ENCODE measurements at regions not wholly inside any gene's neighbourhood (a gene's known extent, or its start where the extent isn't known, plus 50 kb on each side); places are given as distances from the start of the nearest gene placed in this dataset.
"Not testable (repeated sequence)": the region's sequence is repeated elsewhere in the genome, so short reads cannot be mapped to it uniquely, and the experiment has no call there.

- not testable (repeated sequence) for DNase-seq
These were observed 207.8 kb downstream of the USP6NL start for GRCh38 chr10:11403646-11404045.

- no peak for DNase-seq
These were observed 208.3 kb downstream of the USP6NL start for GRCh38 chr10:11403116-11403515.

DNA sequence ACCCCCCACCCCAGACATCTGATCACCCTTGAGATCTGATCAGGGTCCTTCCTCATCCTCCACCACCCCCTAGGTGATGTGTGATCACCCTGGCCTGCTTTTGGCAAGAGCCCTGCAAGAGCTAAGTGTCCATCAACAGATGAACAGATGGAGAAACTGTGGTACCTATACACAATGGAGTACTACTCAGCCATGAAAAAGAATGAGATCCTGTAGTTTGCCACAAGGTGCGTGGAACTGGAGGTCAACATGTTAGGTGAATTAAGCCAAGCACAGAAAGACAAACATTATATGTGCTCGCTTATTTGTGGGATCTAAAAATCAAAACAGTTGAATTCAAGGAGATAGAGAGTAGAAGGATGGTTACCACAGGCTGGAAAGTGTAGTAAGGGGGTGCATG, 209.1 kb downstream of the USP6NL start:
- DNase-seq: no peak

GRCh38 chr10:11401264-11402235, 209.9 kb downstream of the USP6NL start:
- no peak for DNase-seq

GRCh38 chr10:11397980-11398580, 213.4 kb downstream of the USP6NL start:
- DNase-seq: no peak

DNA sequence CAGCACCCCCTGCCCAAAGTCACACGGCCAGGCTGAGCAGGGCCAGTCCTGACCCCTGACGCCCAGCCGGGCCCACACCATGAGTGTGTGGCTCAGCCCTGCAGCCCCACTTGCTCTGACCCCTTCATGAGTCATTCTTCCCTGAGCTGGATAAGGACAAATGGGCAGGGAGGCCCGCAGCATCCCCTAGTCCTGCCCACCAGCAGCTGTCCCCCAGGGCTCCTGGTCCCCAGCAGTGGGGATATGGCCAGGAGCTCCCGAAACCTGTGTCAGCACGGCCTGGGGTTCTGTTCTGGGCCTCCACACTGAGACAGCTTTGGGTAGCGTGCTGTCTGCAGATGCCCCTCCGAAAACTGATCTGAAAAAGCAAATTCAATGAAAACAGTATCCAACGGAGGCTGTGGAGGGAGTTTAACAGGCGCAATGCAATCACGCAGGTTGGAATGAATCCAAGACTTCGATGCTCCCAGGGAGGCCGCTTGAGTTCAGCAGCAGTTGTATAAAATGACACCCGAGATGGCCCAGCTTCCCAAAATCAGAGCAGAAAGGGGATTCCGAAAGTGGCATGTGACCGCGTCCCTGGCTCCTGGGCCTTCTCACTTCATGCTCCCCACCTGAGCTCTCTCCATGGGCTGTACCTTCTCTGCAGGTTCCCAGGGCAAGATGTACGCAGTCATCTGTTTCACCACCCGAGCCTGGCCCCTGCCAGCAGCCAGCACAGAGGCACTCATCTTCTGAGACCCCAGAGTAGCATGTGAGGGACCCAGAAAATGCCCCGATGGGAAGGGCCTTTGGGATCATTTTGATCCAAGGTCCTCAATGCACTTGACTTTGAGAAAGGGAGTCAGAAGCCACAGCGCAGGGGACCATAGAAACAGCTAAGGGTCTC, 214.1 kb downstream of the USP6NL start:
- no peak for DNase-seq

DNA sequence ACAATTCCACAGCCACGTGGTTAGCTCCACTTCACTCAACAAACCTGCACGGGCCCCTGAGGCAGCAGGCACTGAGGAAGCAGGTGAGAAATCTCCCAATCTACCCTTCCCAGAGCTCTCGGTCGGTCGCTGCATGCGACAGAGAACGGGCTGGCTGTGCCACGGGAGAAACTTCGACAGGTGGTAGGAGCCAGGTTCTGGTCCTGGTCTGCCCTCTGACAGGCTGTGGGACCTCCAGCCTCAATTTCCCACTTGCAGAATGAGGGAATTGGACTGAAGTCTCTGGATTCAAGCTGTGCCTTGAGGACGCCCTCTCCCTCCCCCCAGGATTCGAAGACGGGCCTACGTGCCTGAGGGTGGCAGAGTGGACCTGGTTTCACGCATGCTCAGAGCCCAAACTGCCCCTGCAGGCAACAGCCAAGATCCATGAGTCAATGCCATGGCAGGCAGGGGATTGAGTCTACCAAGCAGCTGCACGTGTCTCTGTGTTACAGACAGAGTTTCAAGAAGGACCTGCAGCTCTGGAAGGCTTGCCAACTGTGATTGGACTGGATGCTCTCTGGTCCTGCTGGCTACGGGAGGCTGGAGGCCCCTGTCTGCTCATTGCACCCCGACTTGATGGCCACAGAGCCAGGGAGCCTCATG, 215.0 kb downstream of the USP6NL start:
- no peak for DNase-seq

DNA sequence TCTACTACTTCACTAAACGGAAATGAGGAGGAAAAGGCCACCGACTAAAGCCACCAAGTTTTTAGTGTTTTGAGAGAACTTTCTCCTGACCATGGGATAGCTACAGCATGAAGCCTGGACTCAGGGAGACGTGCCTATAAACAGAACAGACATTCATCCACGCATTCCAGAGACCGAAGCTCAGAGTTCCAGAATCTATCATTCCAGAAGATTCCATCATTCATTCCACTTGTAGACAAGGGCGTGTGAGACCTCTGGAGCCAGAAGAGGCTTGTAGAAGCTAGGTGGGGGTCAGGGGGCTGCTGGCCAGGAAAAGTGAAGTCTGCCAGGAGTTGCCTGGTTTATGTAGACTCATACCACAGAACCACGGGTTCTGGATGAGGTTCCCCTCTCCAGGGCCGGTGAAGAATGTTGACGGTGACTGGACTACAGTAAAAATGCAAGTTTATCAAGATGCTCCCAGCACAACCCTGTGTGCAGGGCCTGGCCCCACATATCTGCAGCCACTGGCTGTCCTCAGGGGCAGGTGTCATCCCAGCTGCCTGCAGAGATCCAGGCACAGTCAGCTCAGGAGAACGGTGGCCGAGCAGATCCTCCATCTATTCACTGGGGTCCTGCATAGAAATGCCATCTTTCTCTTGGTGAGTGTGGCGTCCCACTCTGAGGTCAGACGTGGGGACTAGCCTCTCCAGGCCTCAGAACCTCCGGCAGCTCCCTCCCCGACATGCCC, 215.7 kb downstream of the USP6NL start:
- no peak for DNase-seq

DNA sequence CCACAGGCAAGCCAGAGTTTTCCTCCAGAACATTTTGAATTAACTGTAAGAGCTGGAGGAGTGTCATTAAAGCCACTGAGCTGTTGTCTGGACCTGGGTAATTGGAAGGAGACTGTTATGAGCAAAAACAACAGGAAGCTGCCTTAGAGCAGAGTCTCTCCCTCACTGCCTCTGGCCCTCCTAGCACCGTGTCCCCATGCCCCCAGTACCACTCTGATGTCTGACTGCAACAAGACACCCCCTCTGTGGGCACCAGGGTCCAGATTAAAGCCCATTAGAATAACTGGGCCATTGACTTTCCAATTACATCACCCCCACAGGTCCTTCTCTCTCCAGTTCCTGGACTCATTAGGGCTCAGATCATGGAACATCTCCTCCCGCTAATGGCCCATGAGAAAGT, 216.3 kb downstream of the USP6NL start:
- no peak for DNase-seq

DNA sequence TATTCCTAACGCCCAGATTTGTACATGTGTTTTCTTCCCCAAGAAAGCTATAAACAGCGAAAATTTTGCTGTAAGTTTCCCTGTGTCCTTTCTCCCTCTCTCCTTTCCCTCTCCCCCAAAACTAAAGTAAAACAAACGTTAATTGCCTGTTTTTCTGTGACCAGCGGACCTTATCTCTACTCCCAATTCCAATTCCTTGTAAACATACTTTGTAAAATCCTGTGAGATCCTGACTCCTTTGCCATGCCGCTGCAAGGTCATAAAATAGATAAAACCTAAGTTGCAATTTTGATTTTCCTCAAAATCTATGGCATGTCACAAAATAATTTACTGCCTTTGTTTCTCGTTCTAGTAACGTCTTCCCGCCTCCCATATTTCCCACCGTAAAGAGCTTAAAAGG, 217.6 kb downstream of the USP6NL start:
- DNase-seq: no peak

DNA sequence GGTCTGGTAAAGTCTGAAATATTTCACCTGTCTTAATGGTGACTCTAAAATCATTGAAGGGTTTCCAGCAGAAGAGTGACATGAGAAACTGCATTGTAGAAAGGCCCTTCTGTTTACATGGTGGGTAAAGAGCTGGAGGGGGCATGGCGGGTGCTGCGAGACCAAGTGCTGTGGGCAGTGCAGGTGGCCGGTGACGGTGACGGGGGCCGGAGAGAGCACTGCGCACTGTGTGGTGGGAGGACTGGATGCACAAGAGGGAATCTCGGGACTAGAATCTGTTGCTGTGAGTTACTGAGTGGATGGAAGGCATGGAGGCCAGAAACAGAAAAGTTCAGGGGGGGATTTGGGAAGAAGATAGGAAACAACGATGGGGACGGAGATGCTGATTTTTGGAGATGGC, 218.7 kb downstream of the USP6NL start:
- DNase-seq: no peak

DNA sequence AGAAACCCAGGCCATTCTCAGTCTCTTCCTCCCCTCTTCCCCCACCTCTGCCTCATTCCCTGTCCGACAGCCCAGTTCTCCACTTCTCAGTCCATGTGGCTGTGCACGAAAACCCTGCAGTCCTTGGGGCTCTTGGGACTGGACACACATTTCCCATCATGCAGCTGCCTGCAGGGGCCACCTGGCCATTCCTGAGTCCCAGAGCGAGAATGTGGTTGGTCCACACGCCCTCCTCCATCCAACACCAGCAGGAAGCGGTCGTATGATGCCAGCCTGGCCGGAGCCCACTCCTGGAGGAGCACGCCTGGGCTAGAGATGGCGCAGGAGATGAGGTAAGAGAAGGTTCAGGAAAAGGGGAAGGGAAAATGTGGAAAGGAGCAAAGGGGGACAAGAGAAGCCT, 222.5 kb downstream of the USP6NL start:
- DNase-seq: no peak

- peak; percentile 47 for DNase-seq
These were observed 223.8 kb downstream of the USP6NL start for GRCh38 chr10:11387551-11388222.

DNA sequence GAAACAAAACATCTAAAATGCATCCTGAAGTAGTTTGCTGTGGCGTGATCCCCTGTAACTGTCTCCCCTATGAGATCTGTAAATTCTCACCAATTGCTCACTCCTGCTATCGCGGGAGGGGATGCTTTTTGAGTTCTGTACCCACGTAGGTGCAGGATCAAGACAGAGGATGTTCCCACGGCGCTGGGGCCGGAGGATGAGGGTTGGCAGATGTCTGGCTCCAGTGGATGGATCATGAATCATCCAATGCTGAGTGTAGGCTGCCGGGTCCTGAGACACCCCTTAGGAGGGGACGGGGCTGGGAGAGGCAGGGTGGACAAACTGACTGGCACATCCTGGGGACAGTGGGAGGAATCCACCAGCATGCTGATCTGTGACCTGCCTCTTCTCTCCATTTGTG, 224.4 kb downstream of the USP6NL start:
- DNase-seq: no peak

All from fibroblast of skin of back (primary cell).